ENCODE measurements at regions not wholly inside any gene's neighbourhood (a gene's known extent, or its start where the extent isn't known, plus 50 kb on each side); places are given as distances from the start of the nearest gene placed in this dataset.

GRCh38 chr13:64414381-64414780 is 2815.8 kb downstream of the PCDH9 start:
- intact Hi-C loops (cut with DNase I): no loop called here
- no peak for DNase-seq
- H3K4me1 ChIP-seq: no peaks in the 10 kb centered on the region
- H3K27me3 ChIP-seq: no peaks in the 10 kb centered on the region
- H3K9me3 ChIP-seq: no peaks in the 10 kb centered on the region
- H3K36me3 ChIP-seq: no peaks in the 10 kb centered on the region
- H3K27ac ChIP-seq: no peak overlapping the region
- TF ChIP-seq CTCF (IDR thresholded peaks at IDR 0.05) (no peak), POLR2A (IDR thresholded peaks at IDR 0.05) (no peak)
- H3K4me3 ChIP-seq: no peak overlapping the region

- TF ChIP-seq CTCF (IDR thresholded peaks at IDR 0.05): no peak
- TF ChIP-seq POLR2A (IDR thresholded peaks at IDR 0.05): no peak
- no peak overlapping the region for H3K4me3 ChIP-seq
- H3K36me3 ChIP-seq: no peaks in the 10 kb centered on the region
- no peaks in the 10 kb centered on the region for H3K27me3 ChIP-seq
- no peak for DNase-seq
- intact Hi-C loops (cut with DNase I): no loop called here
- H3K4me1 ChIP-seq: no peaks in the 10 kb centered on the region
- no peak overlapping the region for H3K27ac ChIP-seq
- no peaks in the 10 kb centered on the region for H3K9me3 ChIP-seq
These were observed 2816.6 kb downstream of the PCDH9 start for GRCh38 chr13:64413529-64413928.

- H3K36me3 ChIP-seq: no peaks in the 10 kb centered on the region
- H3K27ac ChIP-seq: no peak overlapping the region
- no peak overlapping the region for H3K4me3 ChIP-seq
- H3K4me1 ChIP-seq: no peaks in the 10 kb centered on the region
- no peaks in the 10 kb centered on the region for H3K27me3 ChIP-seq
- TF ChIP-seq POLR2A (IDR thresholded peaks at IDR 0.05): no peak
- no peak for TF ChIP-seq CTCF (IDR thresholded peaks at IDR 0.05)
- DNase-seq: no peak
- no peaks in the 10 kb centered on the region for H3K9me3 ChIP-seq
- WGBS, 2 donors: 62 to 64% methylated on average over 3 to 5 of the region's 5 CpGs
- intact Hi-C loops (cut with DNase I): no loop called here
These were observed 2819.7 kb downstream of the PCDH9 start for GRCh38 chr13:64410276-64411053.

GRCh38 chr13:64397701-64398100 is 2832.4 kb downstream of the PCDH9 start:
- WGBS, 2 donors: 6 to 22% methylated on average over 2 of the region's 2 CpGs
- Histone ChIP-seq H3K36me3 (no peaks in the 10 kb centered on the region), H3K27ac (no peak overlapping the region), H3K4me3 (no peak overlapping the region), H3K9me3 (no peaks in the 10 kb centered on the region), H3K27me3 (no peaks in the 10 kb centered on the region), H3K4me1 (no peaks in the 10 kb centered on the region)
- DNase-seq: no peak
- no peak for TF ChIP-seq POLR2A (IDR thresholded peaks at IDR 0.05)
- TF ChIP-seq CTCF (IDR thresholded peaks at IDR 0.05): no peak
- intact Hi-C loops (cut with DNase I): no loop called here

GRCh38 chr13:64377606-64378005 is 2852.5 kb downstream of the PCDH9 start:
- no peak overlapping the region for H3K4me3 ChIP-seq
- intact Hi-C loops (cut with DNase I): no loop called here
- no peak for TF ChIP-seq POLR2A (IDR thresholded peaks at IDR 0.05)
- TF ChIP-seq CTCF (IDR thresholded peaks at IDR 0.05): no peak
- peaks cover 0 to 14% (median 4%) of the 10 kb centered on the region in 3 donors for H3K9me3 ChIP-seq
- no peak for DNase-seq
- H3K27me3 ChIP-seq: no peaks in the 10 kb centered on the region
- 48 to 57% methylated on average over 1 of the region's 1 CpG for WGBS, 2 donors
- H3K27ac ChIP-seq: no peak overlapping the region
- no peaks in the 10 kb centered on the region for H3K36me3 ChIP-seq
- no peaks in the 10 kb centered on the region for H3K4me1 ChIP-seq
